ENCODE measurements at regions not wholly inside any gene's neighbourhood (a gene's known extent, or its start where the extent isn't known, plus 50 kb on each side); places are given as distances from the start of the nearest gene placed in this dataset.

- DNase-seq (ENCODE audit: low read depth, low spot score) = no peak
- in situ Hi-C loops (cut with HindIII; ENCODE audit: low pct_unique_long_range_greater_than_20kb, low sequenced_read_pairs) = no loop called here
Observed at GRCh38 chr18:55100817-55101457, 141.7 kb upstream of the CCDC68 start.

- in situ Hi-C loops (cut with HindIII; ENCODE audit: low pct_unique_long_range_greater_than_20kb, low sequenced_read_pairs) = no loop called here
- no peak for DNase-seq (ENCODE audit: low read depth, low spot score)
Observed at GRCh38 chr18:55097456-55098170, 138.4 kb upstream of the CCDC68 start.

- in situ Hi-C loops (cut with HindIII; ENCODE audit: low pct_unique_long_range_greater_than_20kb, low sequenced_read_pairs) = no loop called here
- DNase-seq (ENCODE audit: low read depth, low spot score) = peak; percentile 73
Observed at GRCh38 chr18:55096263-55096951, 137.1 kb upstream of the CCDC68 start.

GRCh38 chr18:55095584-55095983 is 136.3 kb upstream of the CCDC68 start:
- in situ Hi-C loops (cut with HindIII; ENCODE audit: low pct_unique_long_range_greater_than_20kb, low sequenced_read_pairs) = no loop called here
- no peak for DNase-seq (ENCODE audit: low read depth, low spot score)

- in situ Hi-C loops (cut with HindIII; ENCODE audit: low pct_unique_long_range_greater_than_20kb, low sequenced_read_pairs) = no loop called here
- DNase-seq (ENCODE audit: low read depth, low spot score) = no peak
Observed at GRCh38 chr18:55093808-55094207, 134.5 kb upstream of the CCDC68 start.

GRCh38 chr18:55093295-55093694 is 134.0 kb upstream of the CCDC68 start:
- in situ Hi-C loops (cut with HindIII; ENCODE audit: low pct_unique_long_range_greater_than_20kb, low sequenced_read_pairs) = no loop called here
- no peak for DNase-seq (ENCODE audit: low read depth, low spot score)

GRCh38 chr18:55092166-55092565 is 132.9 kb upstream of the CCDC68 start:
- DNase-seq (ENCODE audit: low read depth, low spot score) = no peak
- in situ Hi-C loops (cut with HindIII; ENCODE audit: low pct_unique_long_range_greater_than_20kb, low sequenced_read_pairs) = no loop called here

GRCh38 chr18:55090564-55091188 is 131.4 kb upstream of the CCDC68 start:
- in situ Hi-C loops (cut with HindIII; ENCODE audit: low pct_unique_long_range_greater_than_20kb, low sequenced_read_pairs) = no loop called here
- no peak for DNase-seq (ENCODE audit: low read depth, low spot score)

- in situ Hi-C loops (cut with HindIII; ENCODE audit: low pct_unique_long_range_greater_than_20kb, low sequenced_read_pairs) = no loop called here
Observed at GRCh38 chr18:55089610-55090009, 130.3 kb upstream of the CCDC68 start.

GRCh38 chr18:55088561-55088960 is 129.3 kb upstream of the CCDC68 start:
- in situ Hi-C loops (cut with HindIII; ENCODE audit: low pct_unique_long_range_greater_than_20kb, low sequenced_read_pairs) = no loop called here

More at GRCh38 chr18:55089610-55090009, 130.3 kb upstream of the CCDC68 start:
- DNase-seq (ENCODE audit: low read depth, low spot score) = no peak

GRCh38 chr18:55088000-55088401 is 128.7 kb upstream of the CCDC68 start:
- in situ Hi-C loops (cut with HindIII; ENCODE audit: low pct_unique_long_range_greater_than_20kb, low sequenced_read_pairs) = no loop called here
- DNase-seq (ENCODE audit: low read depth, low spot score) = no peak

More at GRCh38 chr18:55088561-55088960, 129.3 kb upstream of the CCDC68 start:
- no peak for DNase-seq (ENCODE audit: low read depth, low spot score)

GRCh38 chr18:55086906-55087305 is 127.6 kb upstream of the CCDC68 start:
- DNase-seq (ENCODE audit: low read depth, low spot score) = no peak
- in situ Hi-C loops (cut with HindIII; ENCODE audit: low pct_unique_long_range_greater_than_20kb, low sequenced_read_pairs) = no loop called here

- no peak for DNase-seq (ENCODE audit: low read depth, low spot score)
- in situ Hi-C loops (cut with HindIII; ENCODE audit: low pct_unique_long_range_greater_than_20kb, low sequenced_read_pairs) = no loop called here
Observed at GRCh38 chr18:55085557-55086285, 126.5 kb upstream of the CCDC68 start.

GRCh38 chr18:55084550-55084949 is 125.3 kb upstream of the CCDC68 start:
- in situ Hi-C loops (cut with HindIII; ENCODE audit: low pct_unique_long_range_greater_than_20kb, low sequenced_read_pairs) = no loop called here
- DNase-seq (ENCODE audit: low read depth, low spot score) = no peak

GRCh38 chr18:55083461-55083860 is 124.2 kb upstream of the CCDC68 start:
- DNase-seq (ENCODE audit: low read depth, low spot score) = no peak
- in situ Hi-C loops (cut with HindIII; ENCODE audit: low pct_unique_long_range_greater_than_20kb, low sequenced_read_pairs) = no loop called here

GRCh38 chr18:55079481-55080355 is 120.5 kb upstream of the CCDC68 start:
- in situ Hi-C loops (cut with HindIII; ENCODE audit: low pct_unique_long_range_greater_than_20kb, low sequenced_read_pairs) = no loop called here
- no peak for DNase-seq (ENCODE audit: low read depth, low spot score)

GRCh38 chr18:55079067-55079466 is 119.8 kb upstream of the CCDC68 start:
- no peak for DNase-seq (ENCODE audit: low read depth, low spot score)
- in situ Hi-C loops (cut with HindIII; ENCODE audit: low pct_unique_long_range_greater_than_20kb, low sequenced_read_pairs) = no loop called here
